ENCODE measurements at regions not wholly inside any gene's neighbourhood (a gene's known extent, or its start where the extent isn't known, plus 50 kb on each side); places are given as distances from the start of the nearest gene placed in this dataset.

DNA sequence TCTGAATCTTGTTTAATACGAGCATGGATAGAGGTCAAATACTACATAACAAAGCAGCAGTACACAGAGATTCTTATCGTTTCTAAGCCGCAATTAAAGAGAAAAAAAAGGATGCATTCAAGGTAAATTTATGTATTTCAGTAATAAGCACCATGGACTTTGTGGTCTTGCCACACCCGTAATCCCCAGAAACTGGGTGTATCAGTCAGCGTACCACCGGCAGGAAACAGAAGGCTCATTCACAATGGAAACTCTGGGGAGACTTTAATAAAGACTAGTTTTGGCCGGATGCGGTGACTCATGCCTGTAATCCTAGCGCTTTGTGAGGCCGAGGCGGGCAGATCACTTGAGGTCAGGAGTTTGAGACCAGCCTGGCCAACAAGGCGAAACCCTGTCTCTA lies 81.9 kb upstream of the ZNF280D start:
- Histone ChIP-seq H3K4me1 (ENCODE audit: insufficient read depth, low read length, poor library complexity, severe bottlenecking) (peaks cover 36% of the 10 kb centered on the region), H3K27ac (ENCODE audit: low read depth, low read length, poor library complexity, severe bottlenecking) (peak overlapping the region; percentile 10), H3K36me3 (ENCODE audit: insufficient read depth, low read length, poor library complexity, severe bottlenecking) (no peaks in the 10 kb centered on the region), H3K4me3 (ENCODE audit: low read depth, low read length, poor library complexity, severe bottlenecking) (no peak overlapping the region), H3K9me3 (ENCODE audit: low read depth, low read length, poor library complexity, severe bottlenecking) (no peaks in the 10 kb centered on the region), H3K27me3 (replicated peaks; ENCODE audit: insufficient read depth, low read depth, low read length, poor library complexity) (no peaks in the 10 kb centered on the region)
- DNase-seq (ENCODE audit: low spot score): peak; percentile 93
- CTCF ChIA-PET: no interaction called here
- TF ChIP-seq CTCF (conservative IDR thresholded peaks at IDR 0.05; ENCODE audit: low read depth, low read length) (no peak), EZH2 (IDR thresholded peaks at IDR 0.05; ENCODE audit: borderline replicate concordance, low read depth, low read length, poor library complexity, severe bottlenecking) (no peak)
- BruUV-seq (replicated peaks): no TSS peak
- POLR2A ChIA-PET (ENCODE audit: low non-redundant PET): no interaction called here
- intact Hi-C loops (cut with micrococcal nuclease; ENCODE audit: unreplicated experiment): loop anchor here (5.0 kb wide), 1 partner anchor 172 kb away; no protein-coding TSS in a partner anchor

DNA sequence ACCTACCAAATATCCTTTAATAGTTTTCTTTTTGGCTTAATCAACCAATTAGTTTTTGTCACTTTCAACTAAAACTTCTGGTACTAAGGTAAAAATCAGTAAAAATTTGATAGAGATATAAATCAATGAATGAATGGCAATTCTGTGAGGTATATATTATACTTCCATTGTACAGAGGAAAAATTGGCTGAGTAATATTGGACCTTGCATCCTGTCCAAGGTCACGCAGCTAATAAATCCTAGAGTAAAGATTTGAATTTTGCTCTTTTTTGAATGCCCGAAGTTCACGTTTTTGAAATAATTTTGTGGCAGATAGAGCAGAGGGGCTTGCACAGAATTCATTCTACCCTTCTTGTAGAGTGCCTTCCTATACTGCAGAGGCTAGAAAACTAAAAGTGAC lies 81.1 kb upstream of the ZNF280D start:
- intact Hi-C loops (cut with micrococcal nuclease; ENCODE audit: unreplicated experiment): no loop called here
- TF ChIP-seq CTCF (conservative IDR thresholded peaks at IDR 0.05; ENCODE audit: low read depth, low read length): no peak
- H3K27me3 ChIP-seq (replicated peaks; ENCODE audit: insufficient read depth, low read depth, low read length, poor library complexity): no peaks in the 10 kb centered on the region

DNA sequence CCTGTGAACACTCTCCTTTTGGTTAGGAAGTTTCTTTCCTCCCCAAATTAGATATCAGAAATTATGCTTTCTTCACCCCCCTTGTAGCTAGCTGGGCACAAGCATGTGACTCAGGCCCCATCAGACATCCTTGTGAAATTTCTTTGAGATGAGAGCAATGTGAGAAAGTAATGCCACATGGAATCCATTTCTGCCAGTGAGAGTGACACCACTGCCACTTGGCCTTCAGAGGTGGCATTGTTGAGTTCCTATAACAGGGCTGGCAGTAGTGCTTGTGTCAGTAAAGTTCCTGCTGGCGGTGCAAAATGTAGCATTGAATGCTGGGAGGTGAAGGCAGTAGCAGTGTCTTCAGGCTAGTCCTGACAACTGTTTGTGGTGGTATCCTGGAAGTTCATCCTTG lies 80.7 kb upstream of the ZNF280D start:
- BruUV-seq (replicated peaks): no TSS peak
- peaks cover 36% of the 10 kb centered on the region for H3K4me1 ChIP-seq (ENCODE audit: insufficient read depth, low read length, poor library complexity, severe bottlenecking)
- H3K9me3 ChIP-seq (ENCODE audit: low read depth, low read length, poor library complexity, severe bottlenecking): peaks cover 9% of the 10 kb centered on the region
- ChIA-PET POLR2A (ENCODE audit: low non-redundant PET) (no interaction called here), CTCF (no interaction called here)
- no peak overlapping the region for H3K4me3 ChIP-seq (ENCODE audit: low read depth, low read length, poor library complexity, severe bottlenecking)
- no peak for TF ChIP-seq EZH2 (IDR thresholded peaks at IDR 0.05; ENCODE audit: borderline replicate concordance, low read depth, low read length, poor library complexity, severe bottlenecking)
- no peak for TF ChIP-seq CTCF (conservative IDR thresholded peaks at IDR 0.05; ENCODE audit: low read depth, low read length)
- H3K36me3 ChIP-seq (ENCODE audit: insufficient read depth, low read length, poor library complexity, severe bottlenecking): no peaks in the 10 kb centered on the region
- intact Hi-C loops (cut with micrococcal nuclease; ENCODE audit: unreplicated experiment): no loop called here
- no peaks in the 10 kb centered on the region for H3K27me3 ChIP-seq (replicated peaks; ENCODE audit: insufficient read depth, low read depth, low read length, poor library complexity)
- DNase-seq (ENCODE audit: low spot score): no peak
- H3K27ac ChIP-seq (ENCODE audit: low read depth, low read length, poor library complexity, severe bottlenecking): no peak overlapping the region

More for the DNA sequence above, 81.1 kb upstream of the ZNF280D start:
- peaks cover 5% of the 10 kb centered on the region for H3K9me3 ChIP-seq (ENCODE audit: low read depth, low read length, poor library complexity, severe bottlenecking)
- H3K36me3 ChIP-seq (ENCODE audit: insufficient read depth, low read length, poor library complexity, severe bottlenecking): no peaks in the 10 kb centered on the region
- BruUV-seq (replicated peaks): no TSS peak
- peaks cover 36% of the 10 kb centered on the region for H3K4me1 ChIP-seq (ENCODE audit: insufficient read depth, low read length, poor library complexity, severe bottlenecking)
- no peak overlapping the region for H3K4me3 ChIP-seq (ENCODE audit: low read depth, low read length, poor library complexity, severe bottlenecking)
- DNase-seq (ENCODE audit: low spot score): no peak
- H3K27ac ChIP-seq (ENCODE audit: low read depth, low read length, poor library complexity, severe bottlenecking): no peak overlapping the region
- POLR2A ChIA-PET (ENCODE audit: low non-redundant PET): no interaction called here
- CTCF ChIA-PET: no interaction called here
